IPS-NIHi7 (cell line): ENCODE measurements at regions not wholly inside any gene's neighbourhood (a gene's known extent, or its start where the extent isn't known, plus 50 kb on each side); places are given as distances from the start of the nearest gene placed in this dataset.

Source experiments
- DNase-seq: peaks from one replicate; pipeline ENCODE4 v3.0.0; 2012; ENCODE audit warnings: mixed read lengths; ENCODE audit errors: extremely low spot score

DNA sequence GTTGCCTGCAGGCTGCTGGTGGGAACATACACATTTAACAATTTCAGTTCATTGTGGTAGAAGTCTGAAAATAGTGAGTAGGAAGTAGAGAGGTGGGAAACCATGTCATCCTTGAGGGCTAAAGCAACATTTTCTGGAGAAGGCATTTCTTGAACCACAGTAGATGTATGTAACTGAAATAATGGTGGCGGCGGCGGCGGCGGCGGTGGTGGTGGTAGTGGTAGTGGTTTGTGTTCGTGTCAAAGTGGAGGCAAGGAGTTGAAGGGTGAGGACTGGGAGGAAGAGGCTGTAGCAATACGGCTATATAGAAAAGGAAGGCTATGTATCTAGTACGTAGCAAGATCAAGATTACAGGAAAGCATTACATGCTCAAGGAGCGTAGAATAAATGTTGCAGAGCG is 1381.6 kb upstream of the TENM3 start:
- DNase-seq, result no peak

DNA sequence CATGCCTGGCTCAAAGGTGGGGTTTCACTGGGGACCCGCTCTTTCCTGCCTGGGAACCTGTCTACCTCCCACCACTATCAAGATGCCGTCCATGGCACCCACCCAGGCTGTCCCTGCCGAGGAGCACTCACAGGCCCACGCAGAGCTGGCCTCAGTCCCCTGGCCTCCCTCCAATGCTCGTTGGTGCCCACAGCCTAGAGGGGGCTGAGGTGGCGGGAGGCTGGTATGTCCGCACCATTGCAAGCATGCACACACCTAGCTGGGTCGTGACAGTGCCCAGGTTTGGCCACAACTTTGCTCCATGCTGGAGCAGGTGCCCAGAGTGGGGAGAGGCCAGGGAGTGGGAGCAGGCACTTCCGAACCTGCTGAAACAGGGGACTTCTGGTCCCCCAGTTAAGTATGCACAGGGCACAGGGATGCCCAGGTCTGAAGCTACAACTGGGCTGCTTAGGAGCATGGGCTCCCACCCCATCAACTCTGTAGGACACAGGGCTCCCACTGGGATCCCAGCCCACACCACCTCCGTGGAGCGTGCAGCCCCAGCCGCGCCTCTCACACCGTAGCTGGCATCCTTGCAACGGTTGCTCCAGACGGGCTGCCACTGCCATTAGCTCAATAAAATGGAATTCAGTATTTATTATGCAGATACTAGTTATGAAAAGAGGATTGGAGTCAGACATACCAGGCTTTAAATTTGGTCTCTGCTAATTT is 1376.1 kb upstream of the TENM3 start:
- no peak for DNase-seq

DNA sequence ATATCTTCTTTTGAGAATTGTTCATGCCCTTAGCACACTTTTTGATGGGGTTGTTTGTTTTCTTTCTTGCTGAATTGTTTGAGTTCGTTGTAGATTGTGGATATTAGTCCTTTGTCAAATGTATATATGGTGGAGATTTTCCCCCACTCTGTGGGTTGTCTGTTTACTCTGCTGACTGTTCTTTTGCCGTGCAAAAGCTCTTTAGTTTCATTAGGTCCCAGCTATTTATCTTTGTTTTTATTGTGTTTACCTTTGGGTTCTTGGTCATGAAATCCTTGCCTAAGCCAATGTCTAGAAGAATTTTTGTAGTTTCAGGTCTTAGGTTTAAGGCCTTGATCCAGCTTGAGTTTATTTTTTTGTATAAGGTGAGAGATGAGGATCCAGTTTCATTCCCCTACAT is 1372.6 kb upstream of the TENM3 start:
- DNase-seq, result no peak

- no peak for DNase-seq
Observed at GRCh38 chr4:180898305-180898704, 1344.9 kb upstream of the TENM3 start.

DNA sequence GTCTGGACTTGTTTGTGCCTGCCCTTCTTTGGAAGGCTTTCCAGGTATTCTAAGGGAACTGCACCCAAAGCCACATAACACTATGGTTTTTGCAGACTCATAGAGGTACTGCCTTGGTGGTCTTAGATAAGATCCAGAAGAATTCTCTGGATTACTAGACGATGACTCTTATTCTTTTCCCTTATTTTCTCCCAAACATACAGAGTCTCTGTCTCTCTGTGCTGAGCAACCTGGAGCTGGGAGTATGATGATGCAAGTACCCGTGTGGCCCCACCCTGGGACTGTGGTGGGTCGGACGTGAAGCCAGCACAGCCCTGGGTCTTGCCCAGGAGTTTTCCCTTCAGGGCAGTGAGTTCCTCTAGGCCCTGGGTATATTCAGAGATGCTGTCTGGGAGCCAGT is 1342.4 kb upstream of the TENM3 start:
- DNase-seq, result no peak

DNA sequence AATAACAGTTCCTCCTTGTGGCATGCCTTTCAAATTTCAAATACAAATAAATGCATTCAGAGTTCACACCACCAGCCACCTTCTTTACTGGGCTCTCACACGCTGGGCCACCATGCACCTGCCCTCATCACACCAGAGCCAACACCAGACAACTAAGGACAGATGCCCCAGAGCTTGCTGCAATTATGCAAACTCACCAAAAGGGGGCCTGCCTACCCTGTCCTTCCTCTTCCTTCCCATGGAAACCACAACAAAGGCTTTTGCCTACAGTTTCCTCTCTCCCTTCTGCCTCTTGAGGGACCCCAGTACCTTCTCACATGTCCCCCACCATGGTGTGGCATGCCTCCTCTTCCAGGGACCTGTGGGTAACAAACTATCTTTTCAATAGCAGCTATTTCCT is 1333.9 kb upstream of the TENM3 start:
- peak; percentile 68 for DNase-seq

- DNase-seq, result no peak
Observed at GRCh38 chr4:180913750-180914149, 1329.5 kb upstream of the TENM3 start.

DNA sequence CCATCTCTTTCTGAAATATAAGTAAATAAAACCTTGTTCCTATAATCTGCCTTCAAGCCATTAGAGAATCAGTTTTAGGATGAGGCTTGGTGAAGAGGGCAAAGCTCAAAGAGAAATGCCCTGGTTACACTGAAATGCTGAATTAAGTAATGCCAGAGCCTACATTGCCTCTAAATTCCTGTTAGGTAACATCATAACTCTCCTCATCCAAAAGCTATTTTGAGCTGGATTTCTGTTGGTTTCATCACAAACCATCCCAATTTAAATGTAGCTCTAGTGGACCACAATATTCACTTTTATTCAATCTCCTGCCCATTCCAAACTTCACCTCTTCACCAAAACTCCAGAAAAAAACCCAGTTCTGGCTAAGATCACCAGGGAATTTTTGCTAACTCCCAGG is 1319.7 kb upstream of the TENM3 start:
- no peak for DNase-seq

DNA sequence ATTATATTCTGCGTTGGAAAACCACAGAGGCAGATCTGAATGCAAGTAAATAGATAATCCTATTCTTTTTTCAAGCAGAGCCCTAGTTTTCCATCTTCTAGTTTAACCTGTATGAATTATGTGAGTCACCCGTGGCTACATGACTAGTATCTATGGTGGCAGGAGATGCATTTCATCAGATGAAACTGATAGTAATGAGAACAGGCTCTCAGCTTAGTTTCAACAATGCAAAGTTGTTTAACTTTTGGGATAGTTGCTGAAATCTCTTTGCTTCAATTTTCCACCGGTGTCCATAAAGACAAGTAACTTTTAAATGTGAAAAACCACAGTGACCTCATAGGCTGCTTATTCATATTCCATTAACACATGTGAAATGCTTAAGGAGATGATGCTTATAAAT is 1317.4 kb upstream of the TENM3 start:
- DNase-seq, result no peak

- peak; percentile 19 for DNase-seq
Observed at GRCh38 chr4:180926277-180926676, 1316.9 kb upstream of the TENM3 start.

DNA sequence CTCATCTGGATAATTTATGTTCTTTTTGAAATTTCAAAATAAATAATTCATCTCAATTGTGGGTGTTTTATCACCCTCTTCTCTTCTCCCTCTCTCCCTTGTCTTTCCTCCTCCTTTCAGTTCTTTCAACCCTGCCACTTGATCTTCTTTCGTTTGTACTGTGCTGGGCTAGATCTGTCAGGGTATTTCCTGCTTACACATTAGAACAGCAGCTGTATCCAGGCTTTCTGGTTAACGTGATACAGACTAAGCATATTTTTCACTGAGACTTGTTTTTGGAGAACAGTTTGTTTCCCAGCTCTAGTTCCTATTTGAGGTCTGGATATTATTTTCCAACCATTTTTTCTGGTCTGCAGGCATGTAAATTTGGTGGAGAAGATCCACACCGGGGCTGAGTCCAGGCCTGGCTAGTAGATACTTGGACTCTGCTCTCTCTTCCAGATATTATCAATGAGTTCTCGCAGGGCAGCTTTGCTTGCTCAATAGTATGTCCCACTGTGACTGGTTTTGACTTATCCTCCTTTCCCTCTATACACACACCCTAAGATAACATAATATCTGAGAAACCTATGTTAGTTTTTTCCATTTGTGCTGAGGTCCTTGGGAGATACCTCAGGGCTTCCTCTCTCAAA is 1310.7 kb upstream of the TENM3 start:
- DNase-seq, result no peak

DNA sequence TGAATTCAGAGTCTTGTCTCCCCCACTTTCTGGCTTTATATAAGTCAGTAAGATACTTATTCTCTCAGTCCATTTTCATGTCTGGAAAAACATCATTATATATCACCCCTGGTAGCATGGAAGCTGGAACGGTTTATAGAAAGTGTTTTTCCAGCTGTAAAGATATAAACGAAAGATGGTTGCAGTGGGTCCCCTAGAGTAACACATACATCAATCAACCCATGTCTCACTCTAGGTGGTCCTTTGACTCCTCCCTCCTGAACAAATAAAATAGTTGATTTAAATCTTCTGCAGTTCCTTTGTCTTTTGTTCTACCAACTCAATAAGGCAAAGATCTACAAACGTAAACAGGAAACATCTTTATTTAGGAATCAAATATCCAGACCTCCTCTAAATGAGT is 1306.1 kb upstream of the TENM3 start:
- no peak for DNase-seq

DNA sequence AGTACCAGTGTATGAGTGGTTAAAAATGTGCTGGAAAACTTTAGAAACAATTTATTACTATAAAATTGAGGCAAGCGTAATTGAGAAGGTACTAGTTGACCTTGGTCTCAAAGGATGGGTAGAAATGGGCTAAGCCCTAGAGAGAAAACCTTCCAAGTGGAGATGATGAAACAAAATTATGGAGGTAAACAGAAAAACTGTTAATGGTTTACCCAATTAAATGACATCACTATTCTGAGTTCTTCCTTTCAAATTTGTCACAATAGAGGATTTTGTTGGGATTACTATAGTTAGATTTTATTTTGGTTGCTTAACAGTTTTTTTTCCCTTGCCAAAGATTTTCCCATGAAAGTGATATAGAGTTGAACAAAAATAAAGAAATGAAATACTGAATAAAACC is 1302.5 kb upstream of the TENM3 start:
- no peak for DNase-seq

GRCh38 chr4:180942367-180942916 is 1300.8 kb upstream of the TENM3 start:
- no peak for DNase-seq

GRCh38 chr4:180946188-180946587 is 1297.0 kb upstream of the TENM3 start:
- DNase-seq, result no peak

DNA sequence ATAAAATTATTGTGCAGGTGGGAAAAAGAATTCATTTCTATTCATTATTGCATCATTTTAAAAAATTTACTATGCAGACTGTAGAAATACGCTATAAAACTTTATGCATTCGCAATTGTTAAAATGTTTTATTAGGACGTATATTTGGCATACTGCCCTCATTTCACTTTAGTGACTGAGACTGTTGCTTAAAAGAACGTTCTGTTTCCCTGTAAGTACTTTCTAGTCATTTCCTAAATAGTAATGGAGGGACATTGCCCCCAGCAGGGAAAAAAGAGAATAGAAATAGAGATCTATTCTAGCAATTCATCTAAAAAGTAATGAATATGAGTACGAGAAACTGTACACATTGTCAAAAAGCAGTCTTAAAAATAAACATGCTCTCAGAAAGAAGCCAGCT is 1295.8 kb upstream of the TENM3 start:
- no peak for DNase-seq

- no peak for DNase-seq
Observed at GRCh38 chr4:180949424-180950213, 1293.6 kb upstream of the TENM3 start.

DNA sequence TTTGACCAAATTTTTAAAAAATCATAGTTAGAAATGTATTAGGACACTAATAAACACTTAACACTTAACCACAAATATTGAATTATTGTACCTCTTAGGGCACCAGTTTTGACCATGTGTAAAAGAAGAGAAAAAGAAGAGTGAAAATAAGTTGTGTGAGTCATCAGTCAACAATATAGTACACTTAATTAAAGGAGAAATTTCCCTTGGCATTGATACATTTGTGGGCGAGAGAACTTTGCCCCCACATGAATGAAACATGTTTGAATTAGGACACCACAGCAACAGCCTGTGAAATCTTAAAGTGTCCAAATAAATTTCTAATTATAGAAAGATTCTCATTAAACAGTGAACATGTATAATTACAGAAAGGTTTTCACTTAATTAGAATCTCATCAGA is 1292.8 kb upstream of the TENM3 start:
- DNase-seq, result no peak

- DNase-seq, result no peak
Observed at GRCh38 chr4:180951312-180951711, 1291.9 kb upstream of the TENM3 start.

DNA sequence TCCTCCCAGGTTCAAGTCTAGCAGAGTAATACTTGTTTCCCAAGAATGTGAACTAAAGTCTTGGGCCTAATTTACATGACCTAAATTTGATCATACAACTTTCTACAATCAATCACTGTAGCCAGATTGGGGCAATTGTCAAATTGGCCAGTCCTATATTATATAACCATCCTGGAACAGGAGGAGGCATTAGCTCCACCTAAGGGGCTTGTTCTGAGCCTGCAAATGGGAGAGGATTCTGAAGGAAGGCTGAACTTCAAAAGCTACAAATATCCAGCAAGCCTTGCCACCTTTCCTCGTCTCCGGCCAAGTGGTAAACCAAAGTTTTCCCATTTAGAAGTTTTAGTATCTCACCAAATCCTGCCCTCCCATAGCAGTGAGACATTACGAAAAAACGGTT is 1289.6 kb upstream of the TENM3 start:
- peak; percentile 31 for DNase-seq

- DNase-seq, result no peak
Observed at GRCh38 chr4:180960743-180961401, 1282.3 kb upstream of the TENM3 start.

- DNase-seq, result no peak
Observed at GRCh38 chr4:180962268-180962667, 1280.9 kb upstream of the TENM3 start.
